ENCODE measurements at regions not wholly inside any gene's neighbourhood (a gene's known extent, or its start where the extent isn't known, plus 50 kb on each side); places are given as distances from the start of the nearest gene placed in this dataset.
"Not testable (repeated sequence)": the region's sequence is repeated elsewhere in the genome, so short reads cannot be mapped to it uniquely, and the experiment has no call there.

- no peak for DNase-seq (ENCODE audit: low read depth)
These were observed 726.7 kb upstream of the ADGRB3 start for GRCh38 chr6:67908379-67908778.

- not testable (repeated sequence) for DNase-seq (ENCODE audit: low read depth)
These were observed 730.3 kb upstream of the ADGRB3 start for GRCh38 chr6:67904735-67905134.

DNA sequence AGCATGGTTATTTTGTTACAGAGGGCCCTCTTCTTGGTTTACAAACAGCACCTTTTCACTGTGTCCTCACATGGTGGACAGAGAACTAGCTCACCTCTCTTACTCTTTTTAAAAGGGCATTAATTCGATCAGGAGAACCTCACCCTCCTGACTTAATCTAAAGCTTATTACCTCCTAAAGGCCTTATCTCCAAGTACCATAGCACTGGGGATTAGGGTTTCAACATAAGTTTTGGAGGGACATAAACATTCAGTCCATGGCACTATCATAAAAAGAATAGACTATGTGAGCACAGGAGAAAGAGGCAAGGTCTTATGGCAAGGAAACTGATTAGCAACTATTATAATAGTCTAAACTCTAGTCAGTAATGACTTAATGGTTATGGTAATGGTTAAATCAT lies 736.2 kb upstream of the ADGRB3 start:
- no peak for DNase-seq (ENCODE audit: low read depth)

DNA sequence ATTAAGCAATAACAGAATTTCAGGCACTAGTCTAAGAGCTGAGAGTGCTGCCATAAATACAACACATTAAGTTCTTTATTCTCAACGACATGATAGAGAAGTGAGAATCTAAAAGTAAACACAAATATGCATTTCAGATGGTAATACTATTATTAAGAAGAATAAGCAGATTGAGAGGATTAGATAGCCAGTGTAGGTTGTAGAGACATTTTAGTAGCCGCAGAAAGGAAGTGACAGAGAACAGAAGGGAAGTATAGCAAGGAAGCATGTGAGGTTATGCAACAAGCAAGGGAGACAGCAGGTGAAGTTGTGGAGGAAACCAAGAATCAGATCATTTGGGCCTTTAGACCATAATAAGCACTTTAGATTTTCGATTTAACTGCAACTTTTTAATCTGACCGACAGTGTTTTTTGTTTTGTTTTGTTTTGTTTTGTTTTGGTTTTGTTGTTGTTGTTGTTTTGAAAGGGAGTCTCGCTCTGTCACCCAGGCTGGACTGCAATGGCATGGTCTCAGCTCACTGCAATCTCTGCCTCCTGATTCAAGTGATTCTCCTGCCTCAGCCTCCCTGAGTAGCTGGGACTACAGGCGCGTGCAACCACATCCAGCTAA lies 737.0 kb upstream of the ADGRB3 start:
- no peak for DNase-seq (ENCODE audit: low read depth)

DNA sequence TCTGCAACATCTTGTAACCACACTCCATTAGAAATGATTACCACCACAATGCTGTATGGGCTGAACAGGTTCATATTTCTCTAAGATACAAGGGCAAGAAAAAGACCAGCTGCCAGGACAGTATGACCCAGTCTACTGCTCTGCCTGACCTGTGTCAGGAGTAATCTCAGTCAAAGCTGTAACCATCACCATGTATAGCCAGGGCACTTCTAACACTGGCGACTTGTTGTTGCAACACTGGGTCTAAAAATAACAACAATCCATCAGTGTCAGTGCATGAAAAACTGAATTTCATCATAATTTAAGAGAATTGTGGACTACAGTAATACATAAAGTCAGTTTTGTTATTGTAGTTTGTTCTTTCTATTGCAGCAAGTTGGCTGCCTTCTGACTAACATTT lies 738.6 kb upstream of the ADGRB3 start:
- DNase-seq (ENCODE audit: low read depth) = no peak

DNA sequence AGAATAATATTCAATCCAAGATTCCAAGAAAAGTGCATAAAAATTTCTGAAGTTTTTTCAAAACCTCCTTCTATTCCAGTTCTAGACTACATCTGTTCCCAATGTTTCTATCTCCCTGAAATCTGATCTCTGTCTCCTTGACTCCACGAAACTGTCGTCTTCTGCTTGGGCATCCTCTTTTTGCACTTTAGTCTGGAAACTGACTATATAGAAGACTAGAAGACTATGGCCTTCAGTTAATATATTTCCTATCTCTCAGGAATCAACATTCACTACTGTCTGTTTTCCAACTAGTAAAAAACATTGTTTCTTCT lies 745.4 kb upstream of the ADGRB3 start:
- no peak for DNase-seq (ENCODE audit: low read depth)

DNA sequence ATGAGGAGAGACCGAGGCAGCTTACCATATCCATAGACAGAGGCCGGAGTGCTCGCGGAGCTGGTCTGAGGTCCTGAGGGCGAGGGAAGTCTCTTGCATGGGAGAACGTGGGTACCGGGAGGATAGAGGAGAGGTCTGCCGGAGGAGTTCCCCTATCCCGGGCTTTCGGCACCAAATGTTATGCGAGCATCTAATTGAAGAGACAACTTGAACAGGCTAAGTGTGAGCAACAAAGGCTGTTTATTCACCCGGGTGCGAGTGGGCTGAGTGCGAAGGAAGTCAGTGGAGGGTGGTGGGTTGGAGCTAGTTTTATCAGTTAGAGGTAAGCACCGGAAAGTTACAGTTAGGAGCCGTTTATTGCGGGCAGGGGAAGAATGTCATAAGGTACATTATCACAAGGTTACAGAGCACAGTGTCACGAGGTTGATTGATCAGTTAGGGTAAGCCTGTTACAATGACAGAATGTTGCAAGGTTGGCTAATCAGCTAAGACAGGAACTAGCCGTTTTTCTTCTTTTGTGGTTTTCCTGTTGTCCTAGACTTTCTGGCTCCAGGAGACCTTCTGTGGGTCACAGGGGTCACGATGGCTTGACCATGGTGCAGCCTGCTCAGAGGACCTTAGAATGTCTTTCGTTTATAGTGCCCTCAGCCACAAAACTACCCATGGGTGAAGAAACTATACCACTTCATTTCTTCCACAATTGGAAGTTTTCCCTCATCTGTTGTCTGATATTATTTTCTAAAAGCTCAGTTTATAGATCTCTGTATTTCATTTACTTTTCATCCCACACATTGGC lies 746.0 kb upstream of the ADGRB3 start:
- DNase-seq (ENCODE audit: low read depth) = no peak

- no peak for DNase-seq (ENCODE audit: low read depth)
These were observed 746.6 kb upstream of the ADGRB3 start for GRCh38 chr6:67888546-67888885.

DNA sequence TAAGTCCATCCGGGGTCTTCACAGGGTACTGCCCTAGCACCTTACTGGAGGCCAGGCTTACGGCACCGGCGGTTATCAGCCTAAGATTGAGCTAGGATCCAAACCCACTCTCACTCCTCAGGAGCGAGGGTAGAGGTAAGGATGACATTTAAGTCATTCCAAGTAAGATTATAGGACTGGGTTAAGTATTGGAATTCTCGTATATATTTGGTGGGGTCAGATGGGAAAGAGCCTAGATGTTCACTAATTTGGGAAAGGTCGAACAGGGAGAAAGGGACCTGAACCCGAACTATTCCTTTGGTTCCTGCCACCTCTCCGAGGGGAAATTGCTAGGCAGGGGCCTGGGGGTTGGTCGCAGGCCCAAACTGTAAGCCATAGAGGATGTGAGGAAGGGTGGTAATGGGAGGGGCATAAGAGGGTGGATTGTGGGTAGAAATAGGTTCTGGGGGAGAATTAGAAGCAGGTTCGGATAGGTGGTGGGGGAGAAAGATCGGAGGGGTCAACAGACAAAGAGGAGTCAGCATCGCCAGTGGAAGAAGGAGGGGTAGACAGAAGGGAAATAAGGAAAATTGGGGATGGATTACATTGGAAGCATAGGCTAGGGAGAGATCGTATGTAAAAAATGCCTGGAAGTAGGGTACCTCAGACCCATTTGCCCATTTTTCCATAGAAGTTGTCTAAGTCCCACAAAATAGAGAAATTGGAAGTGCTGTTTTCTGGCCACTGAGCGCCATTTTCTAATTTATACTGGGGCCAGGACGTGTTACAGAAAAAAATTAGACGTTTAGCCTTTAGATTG lies 747.1 kb upstream of the ADGRB3 start:
- no peak for DNase-seq (ENCODE audit: low read depth)

DNA sequence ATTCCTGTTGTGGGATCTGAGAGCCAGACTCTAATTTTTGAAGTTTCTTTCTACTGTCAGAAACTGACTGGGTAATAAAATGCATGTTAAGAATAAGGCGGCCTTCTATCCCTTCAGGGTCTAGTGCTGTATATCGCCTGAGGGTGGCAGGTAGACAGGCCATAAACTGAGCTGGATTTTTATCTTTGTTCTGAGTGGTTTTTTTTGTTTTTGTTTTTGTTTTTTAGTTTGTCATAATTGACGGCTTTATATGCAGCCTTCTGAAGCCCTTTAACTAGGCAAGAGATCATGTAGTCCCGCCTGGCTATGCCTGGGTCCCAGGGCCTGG lies 747.7 kb upstream of the ADGRB3 start:
- DNase-seq (ENCODE audit: low read depth) = no peak

- DNase-seq (ENCODE audit: low read depth) = no peak
These were observed 748.2 kb upstream of the ADGRB3 start for GRCh38 chr6:67886840-67887292.

GRCh38 chr6:67886036-67886707 lies 748.9 kb upstream of the ADGRB3 start:
- DNase-seq (ENCODE audit: low read depth) = no peak

GRCh38 chr6:67885081-67886033 lies 749.7 kb upstream of the ADGRB3 start:
- DNase-seq (ENCODE audit: low read depth) = no peak

DNA sequence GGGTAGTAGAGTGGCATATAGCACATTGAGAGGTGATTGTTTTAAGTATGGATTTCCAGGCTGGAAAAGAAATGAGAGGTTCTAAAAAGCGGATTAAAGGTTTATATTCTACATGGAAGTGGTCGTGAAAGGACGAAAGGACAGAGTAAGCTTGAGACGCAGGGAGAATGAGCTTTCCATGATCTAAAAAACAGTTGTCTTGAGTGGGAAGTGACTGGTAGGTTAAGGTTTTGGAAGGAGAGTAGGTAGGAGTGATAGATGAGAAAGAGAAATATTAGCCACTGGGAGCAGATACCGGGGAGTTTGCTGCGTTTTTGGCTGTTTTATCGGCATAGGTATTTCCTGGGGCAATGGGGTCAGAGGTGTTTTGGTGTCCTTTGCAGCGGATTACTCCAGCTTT lies 750.6 kb upstream of the ADGRB3 start:
- DNase-seq (ENCODE audit: low read depth) = no peak

DNA sequence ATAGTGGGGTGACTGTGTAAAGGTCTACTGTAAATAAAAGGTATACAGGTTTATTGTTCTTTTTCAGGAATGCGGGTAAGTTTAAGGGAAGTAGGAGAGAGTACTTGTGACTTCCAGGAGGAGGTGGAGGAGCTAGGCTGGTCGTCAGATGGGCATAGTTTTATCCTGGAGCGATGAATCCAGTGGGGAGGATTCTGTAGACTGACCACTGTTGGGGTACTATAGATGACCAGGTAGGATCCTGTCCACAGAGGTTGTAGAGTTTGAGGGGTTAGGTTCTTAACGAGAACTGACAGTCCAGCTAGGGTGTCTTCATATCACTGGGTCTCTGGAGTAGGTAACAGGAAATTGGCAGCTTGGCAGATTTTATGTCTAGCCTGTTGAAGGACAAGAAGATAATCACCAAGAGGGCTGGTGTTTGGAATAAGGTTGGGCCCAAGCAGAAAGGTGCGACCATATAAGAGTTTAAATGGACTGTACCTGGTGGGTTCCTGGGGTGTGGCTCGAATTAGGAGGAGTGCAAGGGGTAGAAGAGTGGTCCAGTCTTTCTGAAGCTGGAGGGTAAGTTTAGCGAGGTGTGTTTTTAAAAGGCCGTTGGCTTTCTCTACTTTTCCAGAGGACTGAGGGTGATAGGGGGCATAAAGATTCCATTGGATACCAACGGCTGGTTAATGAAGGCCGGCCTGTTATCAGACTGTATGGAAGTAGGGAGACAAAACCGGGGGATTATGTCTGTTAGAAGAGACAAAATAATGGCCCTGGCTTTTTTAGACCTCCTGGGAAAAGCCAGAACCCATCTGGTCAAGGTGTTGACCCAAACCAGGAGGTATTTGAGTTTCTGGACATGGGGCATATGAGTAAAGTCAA lies 751.3 kb upstream of the ADGRB3 start:
- DNase-seq (ENCODE audit: low read depth) = no peak

GRCh38 chr6:67882436-67883311 lies 752.4 kb upstream of the ADGRB3 start:
- DNase-seq (ENCODE audit: low read depth) = no peak

- no peak for DNase-seq (ENCODE audit: low read depth)
These were observed 753.4 kb upstream of the ADGRB3 start for GRCh38 chr6:67881706-67882065.

GRCh38 chr6:67880939-67881705 lies 754.0 kb upstream of the ADGRB3 start:
- no peak for DNase-seq (ENCODE audit: low read depth)

- DNase-seq (ENCODE audit: low read depth) = not testable (repeated sequence)
These were observed 754.7 kb upstream of the ADGRB3 start for GRCh38 chr6:67880343-67880742.

Measured in forelimb muscle (tissue), 1 donor.